OCI-LY7 (cell line): ENCODE measurements at regions not wholly inside any gene's neighbourhood (a gene's known extent, or its start where the extent isn't known, plus 50 kb on each side); places are given as distances from the start of the nearest gene placed in this dataset.

ENCODE experiments used
- CTCF ChIP-seq: fragments of 200-600 bp; sonication (generic); conservative IDR thresholded peaks from 2 replicates; pipeline ENCODE4 v1.5.1; 2014; ENCODE audit warnings: mild to moderate bottlenecking, antibody characterized with exemption, low read length, moderate library complexity, mixed read lengths
- EZH2phosphoT487 ChIP-seq: fragments of 200-600 bp; sonication (generic); IDR thresholded peaks from 2 replicates; pipeline ENCODE4 v1.6.1; 2018; ENCODE audit warnings: low read depth, borderline replicate concordance, mild to moderate bottlenecking, mixed run types, antibody characterized with exemption, low read length, moderate library complexity, mixed read lengths

- TF ChIP-seq CTCF (no peak), EZH2phosphoT487 (no peak)
These were observed 51.8 kb upstream of the GPR31 start for GRCh38 chr6:167209577-167209975.
